Upper lobe of left lung (tissue), 4 donors: ENCODE measurements at regions not wholly inside any gene's neighbourhood (a gene's known extent, or its start where the extent isn't known, plus 50 kb on each side); places are given as distances from the start of the nearest gene placed in this dataset.

Experiments used
- CTCF ChIP-seq, 6 experiments: fragments of 450-650 bp in 4 of 6; fragments of 200-600 bp in 2 of 6; sonication (generic) in 2 of 6; IDR thresholded peaks; one replicate each; pipeline ENCODE4 v1.5.1; 2016 to 2019; ENCODE audit warnings: antibody characterized with exemption in 6 of 6
- POLR2AphosphoS5 ChIP-seq, 2 donors: sonication (generic); formaldehyde crosslinking; IDR thresholded peaks; one replicate each; pipeline ENCODE4 v1.5.1; 2017; ENCODE audit warnings: antibody characterized with exemption in 2 of 2

- no peak for TF ChIP-seq CTCF (IDR thresholded peaks at IDR 0.05)
- TF ChIP-seq POLR2AphosphoS5 (IDR thresholded peaks at IDR 0.05), result no peak
These were observed 160.8 kb upstream of the PODXL start for GRCh38 chr7:131717181-131717580.
